GM18870 (cell line): ENCODE measurements at regions not wholly inside any gene's neighbourhood (a gene's known extent, or its start where the extent isn't known, plus 50 kb on each side); places are given as distances from the start of the nearest gene placed in this dataset.
"Not testable (repeated sequence)": the region's sequence is repeated elsewhere in the genome, so short reads cannot be mapped to it uniquely, and the experiment has no call there.

Experiments
- ATAC-seq: cut with Tn5 transposase; IDR thresholded peaks from one replicate; pipeline ENCODE4 v1.9.1; 2021; ENCODE audit warnings: moderate library complexity; ENCODE audit not compliant: unreplicated experiment

GRCh38 chr6:71681234-71681867 lies 205.0 kb upstream of the RIMS1 start:
- no peak for ATAC-seq

- not testable (repeated sequence) for ATAC-seq
These were observed 200.2 kb upstream of the RIMS1 start for GRCh38 chr6:71686021-71686677.

GRCh38 chr6:71698702-71699101 lies 187.6 kb upstream of the RIMS1 start:
- ATAC-seq: no peak

GRCh38 chr6:71706523-71706922 lies 179.8 kb upstream of the RIMS1 start:
- peak; percentile 87 for ATAC-seq

GRCh38 chr6:71707059-71707458 lies 179.3 kb upstream of the RIMS1 start:
- ATAC-seq: no peak

- ATAC-seq: no peak
These were observed 165.6 kb upstream of the RIMS1 start for GRCh38 chr6:71720705-71721104.

- no peak for ATAC-seq
These were observed 164.7 kb upstream of the RIMS1 start for GRCh38 chr6:71721642-71722041.

- ATAC-seq: no peak
These were observed 163.6 kb upstream of the RIMS1 start for GRCh38 chr6:71722736-71723135.

- no peak for ATAC-seq
These were observed 161.8 kb upstream of the RIMS1 start for GRCh38 chr6:71724456-71725125.

- no peak for ATAC-seq
These were observed 161.3 kb upstream of the RIMS1 start for GRCh38 chr6:71725126-71725470.

GRCh38 chr6:71726121-71726520 lies 160.2 kb upstream of the RIMS1 start:
- ATAC-seq: no peak

- ATAC-seq: peak; percentile 94
These were observed 158.6 kb upstream of the RIMS1 start for GRCh38 chr6:71727632-71728294.

- no peak for ATAC-seq
These were observed 156.1 kb upstream of the RIMS1 start for GRCh38 chr6:71730284-71730683.

- no peak for ATAC-seq
These were observed 152.1 kb upstream of the RIMS1 start for GRCh38 chr6:71733970-71734899.

GRCh38 chr6:71737953-71738352 lies 148.4 kb upstream of the RIMS1 start:
- ATAC-seq: no peak

- peak; percentile 60 for ATAC-seq
These were observed 140.8 kb upstream of the RIMS1 start for GRCh38 chr6:71745525-71745924.

GRCh38 chr6:71766146-71766760 lies 120.1 kb upstream of the RIMS1 start:
- no peak for ATAC-seq

GRCh38 chr6:71766796-71767195 lies 119.6 kb upstream of the RIMS1 start:
- ATAC-seq: no peak

GRCh38 chr6:71768356-71768755 lies 118.0 kb upstream of the RIMS1 start:
- no peak for ATAC-seq

- ATAC-seq: no peak
These were observed 77.5 kb upstream of the RIMS1 start for GRCh38 chr6:71808865-71809264.
